HG03457 (cell line): ENCODE measurements at regions not wholly inside any gene's neighbourhood (a gene's known extent, or its start where the extent isn't known, plus 50 kb on each side); places are given as distances from the start of the nearest gene placed in this dataset.
"Not testable (repeated sequence)": the region's sequence is repeated elsewhere in the genome, so short reads cannot be mapped to it uniquely, and the experiment has no call there.

Experiments
- ATAC-seq: cut with Tn5 transposase; IDR thresholded peaks from one replicate; pipeline ENCODE4 v1.9.1; 2021; ENCODE audit warnings: moderate number of reproducible peaks; ENCODE audit not compliant: unreplicated experiment

DNA sequence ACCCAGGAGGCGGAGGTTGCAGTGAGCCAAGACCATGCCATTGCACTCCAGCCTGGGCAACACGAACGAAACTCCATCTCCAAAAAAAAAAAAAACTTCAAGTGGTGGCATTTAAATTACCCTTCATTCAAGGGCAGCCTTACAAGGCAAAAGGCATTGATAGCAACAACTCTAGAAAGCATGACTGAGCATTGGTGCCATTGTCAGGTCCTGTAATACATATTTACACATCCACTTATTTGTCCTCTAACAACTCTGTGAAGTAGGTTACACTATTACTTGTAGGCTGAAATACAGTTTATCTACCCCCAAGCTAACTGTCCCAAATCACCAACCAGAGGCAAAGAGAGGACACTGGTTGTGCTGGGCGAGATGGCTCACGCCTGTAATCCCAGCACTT is 52.7 kb upstream of the LARP1 start:
- no peak for ATAC-seq

DNA sequence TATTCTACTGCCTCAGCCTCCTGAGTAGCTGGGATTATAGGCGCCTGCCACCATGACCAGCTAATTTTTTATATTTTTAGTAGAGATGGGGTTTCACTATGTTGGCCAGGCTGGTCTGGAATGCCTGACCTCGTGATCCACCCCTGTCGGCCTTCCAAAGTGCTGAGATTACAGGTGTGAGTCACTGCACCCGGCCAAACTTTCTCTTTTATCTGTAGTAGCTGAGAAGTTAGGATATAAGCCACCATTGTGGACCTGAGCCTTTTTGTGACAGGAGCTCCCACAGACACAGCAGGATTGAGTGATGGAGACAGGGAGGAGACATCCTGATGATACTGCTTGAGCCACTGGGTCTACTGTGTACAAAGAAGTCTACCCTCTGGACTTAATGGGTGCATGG is 53.5 kb upstream of the LARP1 start:
- ATAC-seq = not testable (repeated sequence)

DNA sequence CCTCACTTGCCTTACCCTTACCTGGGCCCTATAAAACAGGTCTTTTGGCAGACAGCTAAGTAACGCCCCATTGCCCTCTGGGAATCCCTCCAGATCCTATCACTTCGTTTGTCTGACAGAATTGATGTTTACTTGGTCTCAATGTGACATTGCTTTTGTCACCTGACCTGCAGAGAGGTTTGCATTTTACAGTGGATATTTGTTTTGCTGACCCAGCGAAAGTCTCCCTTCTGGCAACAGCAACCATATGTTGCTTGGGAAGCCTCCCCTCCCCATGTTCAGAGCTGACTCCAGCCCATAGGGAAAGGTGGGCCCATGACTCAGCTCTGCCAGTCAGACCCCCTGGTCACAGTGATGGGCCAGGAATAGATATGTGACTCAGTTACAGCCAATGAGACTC is 54.0 kb upstream of the LARP1 start:
- no peak for ATAC-seq

DNA sequence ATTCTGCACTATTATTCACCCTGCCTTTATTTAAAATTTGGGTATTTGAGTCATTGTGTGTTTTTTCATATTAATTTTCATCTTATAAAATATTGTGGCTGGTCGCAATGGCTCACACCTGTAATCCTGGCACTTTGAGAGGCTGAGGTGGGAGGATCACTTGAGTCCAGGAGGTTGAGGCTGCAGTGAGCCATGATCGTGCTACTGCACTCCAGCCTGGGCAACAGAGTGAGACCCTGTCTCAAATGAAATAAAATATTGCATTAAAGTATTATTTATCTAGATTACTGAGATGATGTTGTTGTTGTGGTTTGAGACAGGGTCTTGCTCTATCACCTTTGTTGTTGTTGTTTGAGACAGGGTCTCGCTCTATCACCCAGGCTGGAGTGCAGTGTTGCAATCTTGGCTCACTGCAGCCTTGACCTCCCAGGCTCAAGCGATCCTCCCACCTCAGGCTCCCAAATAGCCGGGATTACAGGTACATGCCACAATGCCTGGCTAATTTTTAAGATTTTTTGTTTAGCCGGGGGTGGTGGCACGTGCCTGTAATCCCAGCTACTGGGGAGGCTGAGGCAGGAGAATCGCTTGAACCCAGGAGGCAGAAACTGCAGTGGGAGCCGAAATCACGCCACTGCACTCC is 54.8 kb upstream of the LARP1 start:
- not testable (repeated sequence) for ATAC-seq

DNA sequence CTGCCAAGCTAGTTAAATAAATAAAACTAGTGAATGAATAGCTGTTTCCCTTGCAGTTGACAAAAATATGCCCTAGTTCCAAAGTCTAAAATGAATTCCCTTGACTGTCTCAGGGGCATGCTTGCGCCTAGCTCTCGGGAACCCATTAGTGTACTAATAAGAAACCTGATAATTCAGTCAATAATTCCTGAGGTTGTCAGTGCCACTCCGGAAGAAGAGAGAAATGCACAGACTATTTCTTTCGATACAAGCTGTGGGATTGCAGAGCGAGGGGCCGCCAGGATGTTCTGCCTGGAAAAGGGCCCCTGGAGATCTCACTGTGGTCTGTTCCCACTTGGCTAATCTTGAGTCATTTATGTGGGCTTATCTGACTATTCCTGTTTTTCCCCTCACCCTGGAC is 56.4 kb upstream of the LARP1 start:
- ATAC-seq = no peak

DNA sequence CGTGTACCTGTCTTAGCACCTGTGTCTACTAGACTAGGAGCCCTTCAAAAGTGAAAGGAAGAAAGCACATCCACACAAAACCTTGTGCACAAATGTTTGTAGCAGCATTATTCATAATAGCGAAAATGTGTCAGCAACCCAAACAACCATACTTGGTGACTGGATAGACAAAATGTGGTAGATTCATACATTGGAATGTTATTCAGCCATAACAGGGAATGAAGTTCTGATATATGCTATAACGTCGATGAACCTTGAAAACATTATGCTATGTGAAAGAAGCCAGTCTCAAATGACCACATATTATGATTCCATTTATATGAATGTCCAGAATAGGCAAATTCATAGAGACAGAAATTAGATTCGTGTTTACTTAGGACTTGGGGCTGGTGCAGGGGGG is 57.8 kb upstream of the LARP1 start:
- no peak for ATAC-seq

DNA sequence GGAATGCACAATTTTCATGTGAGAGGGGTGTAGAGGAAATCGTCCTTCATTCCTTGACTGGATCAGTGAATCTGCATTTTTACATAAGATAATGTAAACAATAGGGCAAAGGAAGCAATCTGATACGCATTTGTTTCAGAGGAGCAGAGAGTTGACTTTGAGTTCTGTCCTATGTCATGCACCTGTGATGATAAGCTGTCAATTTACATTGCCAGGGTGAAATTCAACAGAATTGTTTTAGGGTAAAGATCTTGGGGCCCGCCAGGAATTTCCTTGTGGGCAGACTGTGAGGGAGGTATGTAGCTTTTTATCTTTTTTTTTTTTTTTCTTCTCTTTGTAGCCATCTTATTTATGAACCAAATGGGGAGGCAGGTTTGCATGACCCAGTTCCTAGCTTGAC is 58.3 kb upstream of the LARP1 start:
- no peak for ATAC-seq

DNA sequence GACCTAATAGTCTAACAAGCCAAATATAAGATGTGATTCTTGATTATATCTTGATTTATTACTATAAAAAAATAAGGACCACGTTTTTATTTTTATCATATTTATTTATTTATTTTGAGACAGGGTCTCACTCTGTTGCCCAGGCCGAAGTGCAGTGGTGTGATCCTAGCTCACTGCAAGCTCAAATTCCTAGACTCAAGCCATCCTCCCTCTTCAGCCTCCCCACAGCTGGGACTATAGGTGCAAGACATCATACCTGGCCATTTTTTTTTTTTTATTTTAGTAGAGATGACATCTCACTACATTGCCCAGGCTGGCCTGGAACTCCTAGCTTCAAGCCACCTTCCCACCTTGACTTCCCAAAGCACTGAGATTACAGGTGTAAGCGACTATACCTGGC is 61.0 kb upstream of the LARP1 start:
- ATAC-seq = no peak

DNA sequence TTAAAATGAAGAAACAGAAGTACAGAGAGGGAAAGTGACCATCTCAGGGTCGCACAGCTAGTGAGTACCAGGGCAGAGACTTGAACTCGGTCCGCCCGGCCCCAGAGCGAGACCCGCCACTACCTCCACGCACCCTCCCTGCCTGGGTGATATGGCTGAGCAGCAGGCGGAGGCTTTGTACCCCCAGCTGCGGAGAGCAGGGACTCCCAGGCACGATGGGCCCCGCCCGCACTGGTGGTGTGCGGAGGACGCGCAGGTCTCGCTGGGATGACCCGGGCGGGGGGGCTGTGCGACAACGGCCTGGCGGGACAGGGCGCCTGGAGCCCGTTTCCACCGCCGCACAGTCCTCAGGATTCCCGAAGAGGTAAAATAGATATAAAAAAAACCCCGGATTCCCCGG is 64.7 kb upstream of the LARP1 start:
- ATAC-seq = no peak

DNA sequence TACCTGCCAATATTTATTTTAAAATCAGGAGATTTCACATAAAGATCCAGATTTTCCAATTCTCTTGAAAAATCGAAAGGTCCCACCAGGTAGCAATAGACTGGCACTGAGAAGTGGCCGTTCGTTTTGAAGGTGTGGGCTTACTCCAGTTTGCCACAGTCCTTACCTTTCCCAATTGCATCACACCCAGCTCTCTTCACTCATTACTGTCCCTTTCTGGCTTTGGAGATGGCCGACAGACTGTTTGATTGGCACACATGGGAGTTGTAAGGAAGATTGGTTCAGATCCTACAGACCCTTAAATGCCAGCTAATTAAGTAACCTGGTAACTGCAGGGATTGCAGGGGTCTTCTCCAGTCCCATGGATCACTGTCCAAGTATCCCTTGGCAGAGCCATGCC is 68.7 kb upstream of the LARP1 start:
- ATAC-seq = no peak

DNA sequence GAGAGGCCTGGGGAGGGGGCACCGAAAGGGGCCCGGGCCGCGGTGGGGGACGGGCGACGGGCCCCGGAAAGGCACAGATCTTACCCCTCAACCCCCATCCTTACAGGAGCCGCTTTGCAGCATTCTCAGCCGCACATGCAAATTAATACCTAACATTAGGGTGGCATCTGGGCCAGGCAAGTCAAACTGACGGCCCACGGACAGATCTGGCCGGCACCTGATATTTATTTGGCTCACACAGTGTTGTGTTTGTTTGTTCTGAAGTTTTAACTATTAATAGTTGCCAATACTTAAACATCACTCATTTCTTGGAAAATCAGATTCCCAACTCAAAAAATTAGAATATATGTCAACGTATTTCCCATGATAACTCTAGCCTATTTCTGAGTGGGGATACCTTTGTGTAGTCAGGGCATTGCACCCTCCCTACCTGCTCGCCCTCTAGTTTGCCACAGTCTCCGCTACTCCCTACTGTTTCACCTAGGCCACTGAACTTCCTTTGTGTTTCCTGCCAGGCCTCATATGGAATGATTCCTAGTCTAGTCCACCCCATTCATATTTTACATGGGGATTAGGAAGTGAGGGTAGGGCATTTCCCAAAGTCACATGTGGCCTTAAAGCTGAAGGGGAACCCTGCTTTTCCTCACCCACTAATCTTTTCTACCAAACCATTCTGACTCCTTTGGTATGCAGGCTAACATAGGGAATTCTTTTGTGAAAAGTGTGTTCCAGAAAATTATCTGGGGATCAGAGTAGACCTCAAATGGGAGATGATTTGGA is 71.9 kb upstream of the LARP1 start:
- ATAC-seq = peak; percentile 47

DNA sequence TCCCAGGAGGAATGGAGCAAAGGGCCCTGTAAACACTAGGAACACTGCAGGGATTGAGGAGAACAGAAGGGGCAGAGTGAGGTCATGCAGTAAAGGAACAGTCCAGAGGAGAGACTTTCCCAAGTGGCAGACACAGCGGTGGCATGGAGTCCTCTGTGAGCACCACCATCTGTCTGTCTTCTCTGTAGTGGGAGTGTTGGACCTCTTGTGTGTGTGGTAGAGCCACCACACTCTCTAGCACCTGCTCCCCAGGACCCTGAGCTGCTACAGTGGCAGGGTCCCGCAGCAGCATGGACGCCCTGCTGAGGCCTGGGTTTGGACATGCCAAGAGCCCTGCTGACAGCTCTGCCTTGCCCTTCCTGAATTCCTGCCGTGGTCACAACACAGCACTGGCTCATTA is 75.7 kb upstream of the LARP1 start:
- no peak for ATAC-seq

DNA sequence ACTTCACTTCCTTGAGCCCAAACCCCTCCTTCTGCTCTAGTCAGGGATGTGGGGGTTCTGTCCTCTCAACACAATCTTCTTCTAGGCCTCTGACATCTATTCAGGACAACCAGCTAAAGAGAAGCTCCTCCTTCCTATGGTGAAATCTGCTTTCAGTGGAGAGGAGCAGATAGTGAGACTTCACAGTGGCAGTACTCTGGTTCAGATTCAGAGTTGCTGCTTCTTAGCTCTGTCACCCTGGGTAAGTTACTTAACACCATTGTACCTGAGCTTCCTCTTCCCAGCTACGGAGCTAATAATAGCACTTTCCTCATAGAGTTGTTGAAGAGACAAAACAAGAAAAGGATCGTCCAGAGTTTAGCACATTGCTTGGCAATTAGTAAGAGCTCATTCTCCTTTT is 77.3 kb upstream of the LARP1 start:
- no peak for ATAC-seq

DNA sequence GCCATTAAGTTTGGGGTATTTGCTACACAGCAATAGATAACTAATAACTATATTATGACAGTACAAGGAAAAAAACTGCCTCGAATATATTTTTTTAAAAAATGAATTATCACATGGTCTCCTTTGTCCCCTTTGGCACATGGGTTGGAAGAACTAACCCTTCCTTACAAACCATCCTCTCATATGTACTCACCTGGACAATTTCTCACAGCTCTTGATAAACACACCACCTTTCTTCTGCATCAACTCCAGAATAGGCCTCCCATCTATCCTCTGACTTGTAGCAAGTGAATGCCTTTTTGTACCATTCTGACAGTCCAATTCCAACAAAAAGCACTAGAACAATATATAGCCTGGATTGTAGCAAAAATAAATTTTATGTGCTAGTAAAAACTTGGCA is 78.7 kb upstream of the LARP1 start:
- no peak for ATAC-seq

DNA sequence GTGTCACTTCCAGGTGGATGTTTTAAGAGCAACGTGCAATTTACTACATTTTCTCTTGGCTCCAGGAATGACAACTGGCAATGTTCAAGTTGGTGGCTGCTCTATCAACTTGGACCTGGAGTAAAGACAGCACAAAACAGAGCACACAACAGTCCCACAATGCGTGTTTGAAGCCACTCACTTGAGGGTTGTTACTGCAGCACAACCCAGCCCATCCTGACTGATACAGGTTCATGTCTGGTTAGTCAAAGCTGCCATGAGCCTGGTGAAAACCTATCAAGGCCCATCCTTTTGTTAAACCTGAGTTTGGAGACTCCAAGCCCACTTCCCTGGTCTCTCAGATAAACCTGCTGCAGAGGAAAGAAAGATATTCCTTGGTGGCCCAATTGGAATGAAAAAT is 81.1 kb upstream of the LARP1 start:
- ATAC-seq = no peak

DNA sequence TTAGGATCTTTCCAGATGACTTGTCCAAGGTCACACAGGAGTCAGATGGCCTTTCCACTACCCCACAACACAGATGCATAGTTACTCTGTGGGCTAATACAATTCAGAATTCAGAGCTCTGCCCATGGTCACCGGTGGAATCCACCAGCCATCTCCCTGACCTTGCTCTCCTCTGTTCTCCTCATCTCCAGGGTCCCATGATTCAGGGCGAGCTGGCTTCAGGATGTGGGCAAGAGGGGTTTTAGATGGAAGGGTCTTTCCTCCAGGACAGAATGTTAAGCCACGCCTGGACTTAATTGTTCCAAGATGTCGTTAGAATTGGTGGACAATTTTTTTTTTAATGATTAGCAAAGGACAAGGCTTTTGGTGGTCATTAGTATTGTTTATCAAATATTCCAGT is 81.7 kb upstream of the LARP1 start:
- ATAC-seq = no peak

DNA sequence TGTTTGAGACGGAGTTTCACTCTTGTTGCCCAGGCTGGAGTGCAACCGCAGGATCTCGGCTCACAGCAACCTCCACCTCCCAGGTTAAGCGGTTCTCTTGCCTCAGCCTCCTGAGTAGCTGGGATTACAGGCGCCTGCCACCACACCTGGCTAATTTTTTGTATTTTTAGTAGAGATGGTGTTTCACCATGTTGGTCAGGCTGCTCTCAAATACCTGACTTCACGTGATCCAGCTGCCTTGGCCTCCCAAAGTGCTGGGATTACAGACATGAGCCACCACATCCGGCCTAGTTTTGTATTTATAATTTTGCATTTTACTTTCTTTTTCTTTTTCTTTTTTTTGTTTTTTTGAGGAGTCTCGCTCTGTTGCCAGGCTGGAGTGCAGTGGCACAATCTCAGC is 85.3 kb upstream of the LARP1 start:
- ATAC-seq = not testable (repeated sequence)

DNA sequence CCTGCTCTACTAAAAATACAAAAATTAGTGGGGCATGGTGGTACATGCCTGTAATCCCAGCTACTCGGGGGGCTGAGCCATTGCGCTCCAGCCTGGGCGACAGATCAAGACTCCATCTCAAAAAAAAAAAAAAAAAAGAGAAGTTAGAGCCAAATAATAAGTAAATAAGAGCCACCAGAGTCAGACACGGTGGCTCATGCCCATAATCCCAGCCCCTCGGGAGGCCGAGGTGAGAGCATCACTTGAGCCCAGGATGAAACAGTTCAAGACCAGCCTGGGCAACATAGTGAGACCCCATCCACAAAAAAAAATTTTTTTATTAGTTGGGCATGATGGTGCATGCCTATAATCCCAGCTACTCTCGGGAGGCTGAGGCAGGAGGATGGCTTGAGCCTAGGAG is 85.8 kb upstream of the LARP1 start:
- ATAC-seq = no peak

DNA sequence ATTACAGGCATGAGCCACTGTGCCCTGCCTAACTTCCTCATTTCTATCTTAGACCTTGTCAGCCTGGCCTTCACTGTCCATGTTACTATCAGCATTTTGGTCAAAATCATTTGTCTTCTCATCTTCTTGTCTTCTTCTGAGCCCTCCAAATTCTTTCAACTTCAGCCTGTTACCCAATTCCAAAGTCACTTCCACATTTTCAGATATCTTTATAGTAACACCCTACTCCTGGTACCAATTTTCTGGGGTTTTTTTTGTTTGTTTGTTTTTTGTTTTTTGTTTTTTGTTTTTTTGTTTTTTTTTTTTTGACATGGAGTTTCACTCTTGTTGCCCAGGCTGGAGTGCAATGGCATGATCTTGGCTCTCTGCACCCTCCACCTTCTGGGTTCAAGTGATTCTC is 90.3 kb upstream of the LARP1 start:
- no peak for ATAC-seq

DNA sequence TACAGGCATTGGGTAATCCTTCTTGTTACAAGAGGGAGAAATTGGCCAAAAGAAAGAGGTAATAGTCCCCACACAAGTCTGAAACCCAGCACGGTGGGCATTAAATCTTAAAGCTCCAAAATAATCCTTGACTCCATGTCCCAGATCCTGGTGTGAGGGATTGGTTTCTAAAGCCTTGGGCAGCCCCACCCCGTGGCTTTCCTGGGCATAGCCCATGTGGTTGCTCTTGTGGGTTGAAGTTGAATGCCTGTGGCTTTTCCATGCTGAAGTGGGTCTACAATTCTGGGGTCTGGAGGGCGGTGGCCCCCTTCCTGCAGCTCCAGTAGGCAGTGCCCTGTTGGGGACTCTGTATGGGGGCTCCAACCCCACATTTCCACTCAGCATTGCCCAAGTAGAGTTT is 91.8 kb upstream of the LARP1 start:
- ATAC-seq = no peak

DNA sequence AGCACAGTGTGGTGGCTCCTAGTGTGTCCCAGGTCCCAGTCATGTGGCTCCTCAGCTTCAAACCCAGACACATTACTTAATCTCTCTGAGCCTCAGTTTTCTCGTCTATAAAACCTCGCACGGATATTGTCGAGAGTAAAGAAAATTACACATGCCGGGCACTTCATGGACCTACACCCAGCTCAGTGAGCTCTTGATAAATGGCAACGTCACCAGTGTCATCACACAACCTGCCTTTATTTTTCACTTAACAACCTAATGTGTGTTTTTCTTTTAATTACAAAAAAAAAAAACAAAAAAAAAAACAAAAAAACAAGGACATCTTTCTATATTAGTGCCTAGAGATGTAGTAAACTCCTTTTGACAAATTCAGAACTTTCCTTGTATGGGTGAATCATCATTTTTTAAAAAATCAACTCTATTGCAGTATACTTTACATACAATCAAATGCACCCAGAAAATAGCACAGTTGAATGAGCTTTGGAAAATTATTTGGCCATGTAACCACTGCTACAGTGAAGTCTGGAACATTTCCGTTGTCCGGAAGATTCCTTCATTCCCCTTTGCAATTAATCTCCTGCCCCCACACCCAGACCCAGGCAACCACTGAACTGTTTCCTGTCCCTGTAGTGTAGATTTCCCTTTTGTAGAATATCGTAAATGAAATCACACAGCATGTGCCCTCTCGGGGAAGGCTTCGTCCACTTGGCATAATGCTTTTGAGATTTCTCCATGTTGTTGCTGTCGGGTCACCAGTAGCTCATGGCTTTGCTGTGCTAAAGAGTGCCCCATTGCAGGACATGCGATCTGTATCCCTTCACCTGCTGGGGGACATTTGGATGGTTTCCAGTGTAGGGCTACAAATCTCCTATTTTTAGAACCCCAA is 100.4 kb upstream of the LARP1 start:
- no peak for ATAC-seq
